AG04449 (cell line): ENCODE measurements at regions not wholly inside any gene's neighbourhood (a gene's known extent, or its start where the extent isn't known, plus 50 kb on each side); places are given as distances from the start of the nearest gene placed in this dataset.

Experiments used
- CTCF ChIA-PET: fragments of 350-600 bp; formaldehyde crosslinking; extraction: SDS; loops from one replicate; lab custom pipeline; 2021; ENCODE audit warnings: antibody characterized with exemption; lab: Yijun Ruan, JAX
- POLR2A ChIA-PET: fragments of 400-600, 350-600 bp; formaldehyde crosslinking; extraction: SDS; loops from one replicate; lab custom pipeline; 2020; ENCODE audit warnings: antibody characterized with exemption, inconsistent platforms; lab: Yijun Ruan, JAX
- DNase-seq: peaks from one replicate; pipeline ENCODE4 v3.0.0-alpha.2; 2010; ENCODE audit warnings: low read depth, low spot score
- H3K4me3 ChIP-seq: 2 replicates; pipeline ENCODE4 v1.5.1; 2011; ENCODE audit warnings: low read depth, mild to moderate bottlenecking, control low read depth, low read length
- CTCF ChIP-seq: IDR thresholded peaks from one replicate; pipeline ENCODE4 v1.5.1; 2011; ENCODE audit warnings: mild to moderate bottlenecking, moderate library complexity, low read length, control low read depth, inconsistent platforms; ENCODE audit not compliant: insufficient read depth; ENCODE audit errors: missing control alignments

DNA sequence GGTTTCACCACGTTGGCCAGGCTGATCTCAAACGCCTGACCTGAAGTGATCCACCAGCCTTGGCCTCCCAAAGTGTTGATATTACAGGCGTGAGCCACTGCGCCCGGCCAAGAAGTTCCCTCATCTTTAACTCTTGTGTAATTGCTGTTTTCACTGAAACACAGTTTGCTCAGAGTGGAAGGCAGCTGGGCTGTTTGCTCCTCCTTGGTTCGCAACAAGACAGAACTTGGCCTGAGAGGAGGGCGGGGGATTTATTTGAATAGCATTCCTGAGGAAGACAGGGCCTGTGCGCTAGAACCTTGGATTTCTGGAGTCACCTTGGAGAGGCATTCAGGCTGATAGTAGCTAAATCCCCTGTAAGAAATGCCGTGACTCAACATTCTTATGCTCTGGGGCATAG is 226.7 kb upstream of the MCTP2 start:
- DNase-seq, result no peak
- CTCF ChIA-PET, result interaction anchor here (3.0 kb wide), 1 partner anchor 115 kb away, joined by 16 read pairs; no protein-coding TSS in a partner anchor
- H3K4me3 ChIP-seq, result no peak overlapping the region
- no peak for TF ChIP-seq CTCF
- POLR2A ChIA-PET, result no interaction called here

DNA sequence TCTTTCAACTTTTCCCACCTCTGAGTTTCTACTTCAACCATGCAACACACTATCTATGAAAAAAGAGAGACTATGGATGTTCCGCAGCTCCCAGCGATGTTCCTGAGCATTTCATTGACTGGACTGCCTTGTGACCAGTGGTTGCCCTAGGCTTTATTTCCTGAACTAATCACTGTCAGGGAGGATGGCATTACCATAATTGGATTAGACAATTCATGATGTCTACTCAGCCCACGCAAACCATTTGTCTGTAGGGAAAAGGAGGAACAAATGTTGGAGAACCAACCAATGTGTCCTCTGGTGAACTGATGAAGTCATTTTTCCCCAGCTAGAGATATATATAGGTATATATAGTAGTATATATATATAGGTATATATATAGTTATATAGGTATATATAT is 229.3 kb upstream of the MCTP2 start:
- H3K4me3 ChIP-seq, result no peak overlapping the region
- ChIA-PET CTCF (interaction anchor here (1.2 to 6.4 kb wide), 2 partner anchors 82 to 118 kb away, joined by 3 to 143 read pairs; no protein-coding TSS in a partner anchor), POLR2A (no interaction called here)
- TF ChIP-seq CTCF, result no peak
- DNase-seq, result no peak

GRCh38 chr15:94001255-94001801 is 230.0 kb upstream of the MCTP2 start:
- no peak for TF ChIP-seq CTCF
- ChIA-PET POLR2A (no interaction called here), CTCF (interaction anchor here (1.1 to 6.4 kb wide), 3 partner anchors 19 to 118 kb away, joined by 3 to 143 read pairs (median 4); no protein-coding TSS in a partner anchor)
- no peak for DNase-seq
- no peak overlapping the region for H3K4me3 ChIP-seq

DNA sequence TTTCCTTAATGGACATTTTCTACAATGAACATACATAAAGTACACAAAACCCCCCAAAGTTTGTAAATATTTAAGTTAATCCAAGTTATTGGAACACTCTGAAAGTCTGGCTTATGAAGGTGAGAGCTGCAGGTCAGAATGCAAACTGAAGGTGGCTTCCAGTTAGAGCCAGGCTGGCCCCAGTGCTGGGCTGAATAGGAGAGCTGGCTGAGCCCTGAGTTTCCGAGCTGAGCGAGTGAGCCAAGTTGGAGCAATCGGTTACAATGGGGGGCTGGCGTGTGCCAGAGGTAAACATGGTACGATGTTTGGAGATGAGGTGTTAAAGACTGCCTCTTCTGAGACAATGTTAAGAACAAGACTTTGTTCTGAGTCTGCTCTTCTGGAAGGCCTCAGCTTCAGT is 230.8 kb upstream of the MCTP2 start:
- no peak for TF ChIP-seq CTCF
- POLR2A ChIA-PET, result no interaction called here
- no peak for DNase-seq
- no peak overlapping the region for H3K4me3 ChIP-seq
- CTCF ChIA-PET, result interaction anchor here (1.0 to 6.4 kb wide), 4 partner anchors 20 to 912 kb away, joined by 3 to 143 read pairs (median 4); no protein-coding TSS in a partner anchor

GRCh38 chr15:93997071-93997658 is 234.2 kb upstream of the MCTP2 start:
- peak; percentile 71 for TF ChIP-seq CTCF
- H3K4me3 ChIP-seq, result no peak overlapping the region
- DNase-seq, result no peak
- ChIA-PET CTCF (interaction anchor here (0.6 to 6.4 kb wide), 42 partner anchors 9 to 969 kb away, joined by 3 to 143 read pairs (median 4); no protein-coding TSS in a partner anchor), POLR2A (no interaction called here)

DNA sequence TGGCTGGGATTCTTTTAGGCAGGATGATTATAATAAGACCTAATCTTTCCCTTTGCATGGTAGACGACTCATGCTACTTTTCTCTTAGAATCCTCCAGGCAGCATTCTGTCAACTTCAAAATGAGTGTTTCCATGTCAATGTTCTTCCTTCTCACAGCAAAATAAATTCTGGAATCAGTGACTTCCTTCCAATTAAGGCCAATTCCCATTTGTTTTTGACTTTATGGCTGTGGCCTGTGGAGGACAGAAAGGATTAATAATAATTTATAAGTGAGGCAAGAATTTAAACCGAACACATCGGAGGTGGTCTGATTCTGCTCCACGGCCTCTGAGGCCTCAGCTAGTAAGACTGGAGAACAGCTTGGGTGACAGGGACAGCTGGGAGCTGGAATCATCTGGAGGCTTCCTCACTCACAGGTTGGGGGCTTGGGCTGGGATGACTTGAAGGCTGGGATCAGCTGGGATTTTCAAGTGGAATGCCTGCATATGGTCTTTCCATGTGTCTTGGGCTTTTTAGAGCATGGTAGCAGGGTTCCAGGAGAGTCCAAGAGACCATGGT is 241.8 kb upstream of the MCTP2 start:
- no peak for TF ChIP-seq CTCF
- H3K4me3 ChIP-seq, result no peak overlapping the region
- ChIA-PET POLR2A (no interaction called here), CTCF (interaction anchor here (1.1 to 3.1 kb wide), 4 partner anchors 9 to 901 kb away, joined by 3 to 22 read pairs (median 4); no protein-coding TSS in a partner anchor)
- DNase-seq, result no peak
